ENCODE measurements at regions not wholly inside any gene's neighbourhood (a gene's known extent, or its start where the extent isn't known, plus 50 kb on each side); places are given as distances from the start of the nearest gene placed in this dataset.

GRCh38 chr6:6711031-6711785 lies 122.7 kb downstream of the LY86 start:
- H3K9ac ChIP-seq, result no peak overlapping the region
- H3K9me2 ChIP-seq, result no peaks in the 10 kb centered on the region
- no peak for DNase-seq
- TF ChIP-seq CHD2 (IDR thresholded peaks at IDR 0.05; ENCODE audit: low read length, partially characterized antibody) (no peak), NFIC (IDR thresholded peaks at IDR 0.05; ENCODE audit: borderline replicate concordance) (no peak), FOXM1 (IDR thresholded peaks at IDR 0.05; ENCODE audit: low read depth) (no peak), TAF1 (IDR thresholded peaks at IDR 0.05; ENCODE audit: borderline replicate concordance, low read depth, low read length) (no peak)
- no peaks in the 10 kb centered on the region for H4K20me1 ChIP-seq (ENCODE audit: insufficient read depth)
- H3K27me3 ChIP-seq (ENCODE audit: insufficient read depth), result no peaks in the 10 kb centered on the region
- H3K27ac ChIP-seq (ENCODE audit: low read depth in 2 of 2, low read length in 1 of 2), result no peak overlapping the region
- CTCF ChIA-PET, result interaction anchor here (1.0 to 1.4 kb wide), 2 partner anchors 13 to 34 kb away, joined by 4 to 7 read pairs; no protein-coding TSS in a partner anchor
- H3K4me2 ChIP-seq, result no peak overlapping the region
- no peaks in the 10 kb centered on the region for H3K36me3 ChIP-seq (replicated peaks in 1 of 2; ENCODE audit: control insufficient read depth in 1 of 2, insufficient read depth in 2 of 2, low read length in 1 of 2)
- WGBS (ENCODE audit: low lambda C conversion rate), result 59% methylated on average over 6 of the region's 7 CpGs
- H2AFZ ChIP-seq (ENCODE audit: low read depth), result no peak overlapping the region
- POLR2A ChIA-PET, result no interaction called here
- no peaks in the 10 kb centered on the region for H3K9me3 ChIP-seq
- H3K4me3 ChIP-seq (ENCODE audit: low read depth in 2 of 2, low read length in 1 of 2), result no peak overlapping the region
- H3F3A ChIP-seq (replicated peaks; ENCODE audit: insufficient read depth), result no peaks in the 10 kb centered on the region
- no peaks in the 10 kb centered on the region for H3K79me2 ChIP-seq (ENCODE audit: insufficient read depth)
- H3K4me1 ChIP-seq (ENCODE audit: control insufficient read depth in 1 of 2, insufficient read depth in 2 of 2, low read depth in 1 of 2, low read length in 1 of 2), result no peaks in the 10 kb centered on the region; a peak in 1 of 4 replicates

- H3K79me2 ChIP-seq (ENCODE audit: insufficient read depth), result no peaks in the 10 kb centered on the region
- no peaks in the 10 kb centered on the region for H3K9me2 ChIP-seq
- ChIA-PET POLR2A (no interaction called here), CTCF (no interaction called here)
- WGBS (ENCODE audit: low lambda C conversion rate), result 49% methylated on average over 6 of the region's 7 CpGs
- H3K4me3 ChIP-seq (ENCODE audit: low read depth in 2 of 2, low read length in 1 of 2), result no peak overlapping the region
- no peaks in the 10 kb centered on the region for H3K27me3 ChIP-seq (ENCODE audit: insufficient read depth)
- no peaks in the 10 kb centered on the region; a peak in 1 of 4 replicates for H3K4me1 ChIP-seq (ENCODE audit: control insufficient read depth in 1 of 2, insufficient read depth in 2 of 2, low read depth in 1 of 2, low read length in 1 of 2)
- no peak for TF ChIP-seq IRF3 (IDR thresholded peaks at IDR 0.05; ENCODE audit: low read depth, low read length)
- no peak for TF ChIP-seq GABPA (IDR thresholded peaks at IDR 0.05; ENCODE audit: low read depth)
- no peak for TF ChIP-seq RFX5 (IDR thresholded peaks at IDR 0.05; ENCODE audit: low read length)
- TF ChIP-seq REST (IDR thresholded peaks at IDR 0.05; ENCODE audit: low read depth, low read length), result no peak
- no peak for TF ChIP-seq POLR2AphosphoS5 (IDR thresholded peaks at IDR 0.05; ENCODE audit: low read depth, low read length)
- H3K36me3 ChIP-seq (replicated peaks in 1 of 2; ENCODE audit: control insufficient read depth in 1 of 2, insufficient read depth in 2 of 2, low read length in 1 of 2), result no peaks in the 10 kb centered on the region
- no peaks in the 10 kb centered on the region for H3K9me3 ChIP-seq
- H3K27ac ChIP-seq (ENCODE audit: low read depth in 2 of 2, low read length in 1 of 2), result no peak overlapping the region
- H3K4me2 ChIP-seq, result no peak overlapping the region
- no peak for DNase-seq
- no peaks in the 10 kb centered on the region for H4K20me1 ChIP-seq (ENCODE audit: insufficient read depth)
- no peak overlapping the region for H3K9ac ChIP-seq
- no peaks in the 10 kb centered on the region for H3F3A ChIP-seq (replicated peaks; ENCODE audit: insufficient read depth)
- H2AFZ ChIP-seq (ENCODE audit: low read depth), result no peak overlapping the region
These were observed 123.4 kb downstream of the LY86 start for GRCh38 chr6:6711832-6712448.

Data from SK-N-SH (cell line).